Mucosa of rectum (tissue), 2 donors: ENCODE measurements at regions not wholly inside any gene's neighbourhood (a gene's known extent, or its start where the extent isn't known, plus 50 kb on each side); places are given as distances from the start of the nearest gene placed in this dataset.

Source experiments
- H3K27ac ChIP-seq, 2 donors: one replicate each; pipeline ENCODE4 v1.7.0; 2013; ENCODE audit warnings: inconsistent platforms in 2 of 2, low read depth in 2 of 2, low read length in 2 of 2
- H3K27me3 ChIP-seq, 2 donors: one replicate each; pipeline ENCODE4 v1.7.0; 2013; ENCODE audit warnings: low read length in 2 of 2; ENCODE audit not compliant: control insufficient read depth in 2 of 2, insufficient read depth in 2 of 2
- H3K36me3 ChIP-seq, 2 donors: one replicate each; pipeline ENCODE4 v1.7.0; 2013; ENCODE audit warnings: low read length in 2 of 2; ENCODE audit not compliant: control insufficient read depth in 2 of 2, insufficient read depth in 2 of 2
- H3K4me1 ChIP-seq, 2 donors: one replicate each; pipeline ENCODE4 v1.7.0; 2013; ENCODE audit warnings: low read length in 2 of 2, mild to moderate bottlenecking in 1 of 2; ENCODE audit not compliant: control insufficient read depth in 2 of 2, insufficient read depth in 2 of 2
- H3K4me3 ChIP-seq, 2 donors: one replicate each; pipeline ENCODE4 v1.7.0; 2013; ENCODE audit warnings: low read length in 2 of 2
- H3K9ac ChIP-seq, 2 donors: one replicate each; pipeline ENCODE4 v1.7.0; 2013; ENCODE audit warnings: low read length in 2 of 2, low read depth in 1 of 2, mild to moderate bottlenecking in 1 of 2
- H3K9me3 ChIP-seq, 2 donors: one replicate each; pipeline ENCODE4 v1.7.0; 2013; ENCODE audit warnings: low read length in 2 of 2; ENCODE audit not compliant: control insufficient read depth in 2 of 2
- donor health status: healthy.
- donor health status: Normal muscosa, but diverticular disease.

DNA sequence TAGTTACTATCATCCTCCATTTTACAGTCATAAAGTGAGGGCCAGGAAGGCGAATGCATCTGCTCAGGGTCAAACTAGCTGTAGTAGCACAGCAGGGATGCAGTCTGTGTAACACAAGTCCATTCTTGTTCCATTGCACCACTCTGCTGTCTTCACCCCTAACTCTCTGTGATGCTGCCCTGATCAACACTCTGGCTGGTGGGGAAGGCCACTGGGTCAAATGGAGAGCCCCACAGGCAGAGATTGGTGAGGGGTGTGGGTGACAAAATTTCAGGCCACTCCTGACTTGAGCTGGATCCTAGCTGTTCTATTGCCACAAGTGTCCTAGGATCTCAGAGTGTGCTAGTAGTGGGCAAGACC lies 136.5 kb downstream of the PJA1 start:
- H3K9me3 ChIP-seq = no peaks in the 10 kb centered on the region
- H3K27me3 ChIP-seq = peaks cover 0 to 9% of the 10 kb centered on the region in 2 donors
- H3K4me1 ChIP-seq = peaks cover 5 to 7% of the 10 kb centered on the region in 2 donors
- no peaks in the 10 kb centered on the region for H3K36me3 ChIP-seq
- no peak overlapping the region for H3K27ac ChIP-seq
- no peak overlapping the region for H3K9ac ChIP-seq
- no peak overlapping the region for H3K4me3 ChIP-seq

DNA sequence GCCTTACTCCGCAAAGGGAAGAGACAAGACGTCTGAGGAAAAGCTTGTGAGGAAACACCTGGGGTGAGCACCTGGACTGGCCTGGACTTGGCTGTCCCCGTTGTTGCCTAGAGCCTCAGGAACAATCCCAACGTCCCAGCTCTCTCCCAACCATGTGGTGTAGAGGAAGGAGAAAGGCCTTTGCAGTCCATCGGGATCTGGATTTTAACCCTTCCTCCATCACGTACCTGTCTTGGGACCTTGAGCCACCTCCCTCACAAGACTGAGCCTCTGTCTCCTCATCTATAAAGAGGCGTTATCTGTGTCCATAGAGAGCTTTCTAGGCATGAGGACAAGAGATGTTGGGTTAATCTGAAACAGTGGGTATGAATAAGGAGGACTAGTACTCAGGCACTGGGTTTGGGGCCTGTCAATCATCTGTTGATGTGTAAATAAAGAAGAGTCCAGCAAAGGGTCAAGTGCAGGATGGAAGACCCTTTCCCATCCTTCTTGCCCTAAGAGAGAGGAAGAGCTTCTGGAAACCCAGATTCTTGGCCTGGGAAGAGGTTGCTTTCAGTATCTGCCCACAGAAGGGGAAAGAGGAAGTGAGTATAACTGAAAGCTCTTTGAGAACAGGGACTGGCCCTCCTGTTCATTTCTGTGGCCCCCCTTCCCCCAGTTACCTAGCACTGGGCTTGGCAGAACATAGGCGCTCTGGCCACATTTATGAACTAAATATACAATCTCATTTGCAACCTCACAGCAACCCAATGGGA lies 137.1 kb downstream of the PJA1 start:
- Histone ChIP-seq H3K9me3 (no peaks in the 10 kb centered on the region), H3K4me1 (peaks cover 5 to 7% of the 10 kb centered on the region in 2 donors), H3K36me3 (no peaks in the 10 kb centered on the region), H3K4me3 (no peak overlapping the region), H3K27me3 (peaks cover 0 to 9% of the 10 kb centered on the region in 2 donors), H3K9ac (no peak overlapping the region), H3K27ac (peak overlapping the region; percentile 36 to 38)

DNA sequence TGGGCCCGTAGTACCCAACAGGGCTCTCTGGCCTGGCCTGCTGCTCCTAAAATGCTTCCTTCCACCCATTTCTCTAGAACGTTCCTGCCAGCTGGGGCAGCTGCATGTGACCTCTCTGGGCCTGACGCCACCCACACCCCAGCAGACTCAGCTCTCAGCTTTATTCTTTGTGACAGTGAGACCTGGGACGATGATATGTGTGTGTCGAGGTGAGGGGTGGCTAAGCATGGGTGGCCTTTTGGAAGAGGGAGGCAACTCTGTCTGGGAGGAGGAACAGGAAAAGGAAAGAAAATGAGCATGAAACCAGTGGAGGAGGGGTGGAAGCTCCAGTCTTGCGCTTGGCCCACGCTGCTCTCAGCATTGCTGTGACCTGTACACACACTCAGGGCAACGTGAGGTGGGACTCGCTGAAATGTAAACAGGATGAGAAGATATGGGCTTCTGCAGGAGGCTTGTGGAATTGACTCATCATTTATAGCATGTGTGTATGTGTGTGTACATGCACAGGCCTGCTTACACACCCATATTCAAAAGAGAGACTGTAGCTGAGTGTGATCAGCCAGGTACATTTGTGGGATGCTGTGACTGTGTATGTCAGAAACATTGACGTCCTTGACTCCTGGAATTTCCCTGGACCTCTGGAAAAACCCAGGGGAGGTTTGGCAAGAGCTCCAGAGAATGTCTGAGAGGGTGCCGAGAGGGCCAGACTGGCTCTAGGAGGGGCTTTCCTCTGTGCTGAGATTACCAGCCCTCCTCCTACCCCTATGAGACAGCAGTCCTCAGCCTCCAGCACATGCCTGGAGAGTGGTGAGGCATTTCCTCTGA lies 137.9 kb downstream of the PJA1 start:
- H3K27ac ChIP-seq = peak overlapping the region; percentile 36 to 38
- H3K4me1 ChIP-seq = peaks cover 5 to 7% of the 10 kb centered on the region in 2 donors

DNA sequence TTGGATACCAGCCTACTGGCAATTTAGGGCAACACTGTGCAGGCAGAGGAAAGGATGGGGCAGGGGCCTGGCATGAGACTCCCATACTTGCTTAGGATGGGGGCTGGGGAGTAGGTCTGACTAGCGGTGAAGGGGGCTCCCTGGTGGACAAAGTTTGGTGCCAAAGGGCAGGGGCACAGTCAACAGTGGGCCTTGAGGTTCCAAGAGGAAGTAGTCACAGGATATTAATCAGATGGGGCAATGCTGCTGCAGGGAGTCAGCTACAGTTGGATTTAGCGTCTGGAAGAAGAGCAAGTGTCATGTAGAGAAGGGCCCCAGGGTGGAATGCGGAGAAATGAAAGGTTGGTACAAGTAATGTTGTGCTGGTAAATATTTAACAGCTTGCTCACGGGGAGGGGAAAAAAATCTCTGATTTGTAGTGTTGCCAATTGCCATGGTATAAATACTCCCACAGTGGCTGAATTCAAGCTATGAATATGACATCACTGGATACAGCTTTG lies 139.4 kb downstream of the PJA1 start:
- no peaks in the 10 kb centered on the region for H3K9me3 ChIP-seq
- H3K27me3 ChIP-seq = peaks cover 0 to 4% of the 10 kb centered on the region in 2 donors
- no peak overlapping the region for H3K4me3 ChIP-seq
- no peaks in the 10 kb centered on the region for H3K36me3 ChIP-seq
- H3K27ac ChIP-seq = no peak overlapping the region
- no peak overlapping the region for H3K9ac ChIP-seq
- peaks cover 5 to 7% of the 10 kb centered on the region in 2 donors for H3K4me1 ChIP-seq

More for the DNA sequence above, 137.9 kb downstream of the PJA1 start:
- Histone ChIP-seq H3K36me3 (no peaks in the 10 kb centered on the region), H3K9ac (no peak overlapping the region), H3K27me3 (peaks cover 0 to 7% of the 10 kb centered on the region in 2 donors), H3K9me3 (no peaks in the 10 kb centered on the region), H3K4me3 (no peak overlapping the region)

DNA sequence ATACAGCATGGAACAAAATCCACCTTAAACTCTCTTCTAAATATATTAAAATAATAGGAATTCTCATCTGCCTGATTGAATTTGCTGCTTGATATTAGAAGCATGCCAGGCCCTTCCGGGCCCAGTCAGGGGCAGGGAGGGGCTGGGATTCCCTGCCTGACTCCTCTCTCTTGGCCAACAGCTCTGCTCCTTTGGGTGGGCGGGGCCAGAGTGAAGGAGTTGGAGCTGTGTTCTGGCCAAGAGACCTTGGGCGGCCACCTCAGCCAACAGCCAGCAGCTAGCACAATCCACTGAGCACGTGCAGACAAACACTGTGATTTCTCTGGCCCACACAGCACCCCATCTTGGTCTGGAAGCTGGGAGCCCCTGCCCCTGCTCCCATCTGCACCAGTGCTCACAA lies 140.3 kb downstream of the PJA1 start:
- Histone ChIP-seq H3K27me3 (peaks cover 0 to 6% of the 10 kb centered on the region in 2 donors), H3K4me3 (no peak overlapping the region), H3K4me1 (peaks cover 5 to 7% of the 10 kb centered on the region in 2 donors), H3K27ac (peak overlapping the region in 1 of 2 donors; percentile 18), H3K9ac (no peak overlapping the region), H3K9me3 (no peaks in the 10 kb centered on the region), H3K36me3 (no peaks in the 10 kb centered on the region)

DNA sequence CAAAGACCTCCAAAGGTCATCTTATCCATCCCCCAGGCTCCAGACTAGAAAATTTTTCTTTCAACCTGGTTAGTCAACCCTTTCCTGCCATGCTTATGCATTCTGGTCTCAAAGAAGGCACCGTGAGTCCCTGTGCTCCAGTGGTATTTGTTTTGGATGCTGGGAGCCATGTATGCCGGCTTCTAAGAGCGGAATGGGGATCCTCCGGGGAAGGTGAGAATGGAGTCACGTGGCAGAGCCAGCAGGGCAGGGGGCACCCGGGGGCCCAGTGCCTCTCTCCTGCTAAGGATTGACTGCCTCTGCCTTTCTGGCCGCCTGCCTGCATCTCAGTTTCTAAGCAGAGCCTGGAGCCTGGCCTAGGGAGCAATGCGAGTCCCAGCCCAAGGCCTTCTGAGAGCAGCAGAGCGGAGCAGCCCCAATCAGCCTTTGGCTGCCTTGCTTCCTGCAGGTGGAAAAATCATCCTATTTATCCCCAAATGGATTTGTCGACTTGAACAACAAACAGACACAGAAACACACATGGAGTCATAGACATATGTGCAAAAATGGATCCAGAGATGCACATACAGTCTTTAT lies 141.0 kb downstream of the PJA1 start:
- H3K4me3 ChIP-seq = no peak overlapping the region
- H3K9ac ChIP-seq = no peak overlapping the region
- no peaks in the 10 kb centered on the region for H3K36me3 ChIP-seq
- H3K4me1 ChIP-seq = peaks cover 5 to 7% of the 10 kb centered on the region in 2 donors
- no peaks in the 10 kb centered on the region for H3K9me3 ChIP-seq
- H3K27me3 ChIP-seq = peaks cover 0 to 6% of the 10 kb centered on the region in 2 donors
- no peak overlapping the region for H3K27ac ChIP-seq

DNA sequence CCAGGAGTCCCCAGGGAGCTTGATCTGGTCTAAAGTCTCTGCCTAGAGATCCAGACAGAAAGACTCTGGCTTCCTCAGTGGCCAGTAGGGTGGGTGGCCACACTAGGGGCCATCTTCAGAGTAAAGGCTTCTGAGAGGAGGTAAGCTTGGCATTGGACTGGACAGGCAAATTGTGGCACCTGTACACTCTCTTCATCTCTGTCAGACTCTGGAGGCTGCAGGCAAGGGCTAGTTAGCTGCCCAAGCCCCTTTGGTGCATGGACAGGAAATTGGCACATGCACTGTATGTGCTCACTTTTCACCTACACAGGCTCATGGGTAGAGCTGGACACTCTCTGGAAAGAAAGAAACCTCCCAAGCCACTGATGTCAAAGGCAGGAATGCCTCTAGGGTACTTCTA lies 142.8 kb downstream of the PJA1 start:
- Histone ChIP-seq H3K27ac (no peak overlapping the region), H3K4me3 (no peak overlapping the region), H3K27me3 (peaks cover 0 to 8% of the 10 kb centered on the region in 2 donors), H3K9me3 (no peaks in the 10 kb centered on the region), H3K9ac (no peak overlapping the region), H3K36me3 (no peaks in the 10 kb centered on the region), H3K4me1 (peaks cover 5% of the 10 kb centered on the region in 2 donors)

DNA sequence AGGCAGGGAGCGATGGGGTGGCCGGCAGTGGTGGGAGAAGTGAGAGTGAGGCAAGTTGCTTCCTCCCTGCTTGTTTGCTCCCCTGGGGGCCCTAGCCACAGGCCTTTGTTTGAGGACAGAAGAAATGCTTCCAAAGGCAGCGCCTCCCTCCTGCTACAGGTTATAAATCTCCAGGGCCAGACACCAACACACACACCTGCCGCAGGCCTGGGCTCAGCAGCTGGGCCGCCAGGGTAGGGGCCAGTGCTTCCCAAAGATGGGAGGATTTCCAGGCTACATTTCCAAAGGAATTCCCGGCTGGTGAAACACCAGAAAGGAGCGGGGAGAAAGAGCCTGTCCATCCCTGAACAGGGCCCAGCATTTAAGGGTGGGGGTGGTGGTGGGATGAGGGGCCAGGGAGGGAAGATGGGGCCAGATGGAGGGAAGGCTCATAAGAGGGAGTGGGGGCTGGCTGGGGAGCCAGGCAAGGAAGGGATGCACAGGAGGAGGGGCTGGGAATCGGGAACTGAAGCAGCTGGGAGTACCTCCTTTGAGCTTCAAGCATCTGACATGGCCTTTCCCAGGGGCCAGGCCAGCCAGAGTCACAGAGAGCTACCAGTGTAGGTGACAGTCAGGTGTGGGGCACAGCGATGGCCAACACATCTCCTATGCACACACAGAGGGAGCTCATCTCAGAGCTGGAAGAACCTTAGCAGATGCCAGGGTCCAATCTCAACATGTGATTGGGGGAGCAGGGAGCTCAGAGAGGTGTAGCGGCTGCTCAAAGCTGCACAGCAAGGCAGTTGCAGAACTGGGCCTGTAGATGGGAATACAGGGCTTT lies 143.9 kb downstream of the PJA1 start:
- Histone ChIP-seq H3K4me3 (no peak overlapping the region), H3K9me3 (no peaks in the 10 kb centered on the region), H3K4me1 (no peaks in the 10 kb centered on the region), H3K9ac (no peak overlapping the region), H3K27ac (no peak overlapping the region), H3K36me3 (no peaks in the 10 kb centered on the region), H3K27me3 (peaks cover 0 to 8% of the 10 kb centered on the region in 2 donors)

DNA sequence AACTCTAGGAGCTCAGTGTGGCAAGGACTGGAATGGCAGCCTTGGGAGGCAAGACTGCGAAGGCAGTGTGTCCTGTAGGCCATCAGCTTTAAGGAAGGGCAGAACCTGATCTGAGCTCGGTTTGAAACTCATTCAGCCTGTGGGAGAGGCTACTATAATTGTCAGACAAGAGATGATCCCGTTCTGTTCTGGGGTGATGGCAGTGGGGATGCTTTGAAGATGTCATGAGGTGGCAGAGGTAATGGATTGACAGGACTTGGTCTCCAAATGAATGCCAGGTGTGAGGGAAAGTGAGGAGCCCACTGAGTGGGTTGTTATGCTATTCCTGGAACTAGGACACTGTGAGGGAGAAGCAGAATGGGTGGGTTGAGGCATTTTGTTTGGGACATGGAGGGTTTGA lies 144.9 kb downstream of the PJA1 start:
- Histone ChIP-seq H3K9me3 (no peaks in the 10 kb centered on the region), H3K9ac (no peak overlapping the region), H3K4me1 (no peaks in the 10 kb centered on the region), H3K27ac (no peak overlapping the region), H3K36me3 (no peaks in the 10 kb centered on the region), H3K4me3 (no peak overlapping the region), H3K27me3 (peaks cover 0 to 5% of the 10 kb centered on the region in 2 donors)
